ENCODE measurements at regions not wholly inside any gene's neighbourhood (a gene's known extent, or its start where the extent isn't known, plus 50 kb on each side); places are given as distances from the start of the nearest gene placed in this dataset.

- no peak for DNase-seq
Measured at GRCh38 chr2:212596276-212596675, 57.7 kb upstream of the ERBB4 start.

- no peak for DNase-seq
Measured at GRCh38 chr2:212595036-212595654, 56.5 kb upstream of the ERBB4 start.

- no peak for DNase-seq
Measured at GRCh38 chr2:212592695-212593094, 54.1 kb upstream of the ERBB4 start.
